ENCODE measurements at regions not wholly inside any gene's neighbourhood (a gene's known extent, or its start where the extent isn't known, plus 50 kb on each side); places are given as distances from the start of the nearest gene placed in this dataset.

DNA sequence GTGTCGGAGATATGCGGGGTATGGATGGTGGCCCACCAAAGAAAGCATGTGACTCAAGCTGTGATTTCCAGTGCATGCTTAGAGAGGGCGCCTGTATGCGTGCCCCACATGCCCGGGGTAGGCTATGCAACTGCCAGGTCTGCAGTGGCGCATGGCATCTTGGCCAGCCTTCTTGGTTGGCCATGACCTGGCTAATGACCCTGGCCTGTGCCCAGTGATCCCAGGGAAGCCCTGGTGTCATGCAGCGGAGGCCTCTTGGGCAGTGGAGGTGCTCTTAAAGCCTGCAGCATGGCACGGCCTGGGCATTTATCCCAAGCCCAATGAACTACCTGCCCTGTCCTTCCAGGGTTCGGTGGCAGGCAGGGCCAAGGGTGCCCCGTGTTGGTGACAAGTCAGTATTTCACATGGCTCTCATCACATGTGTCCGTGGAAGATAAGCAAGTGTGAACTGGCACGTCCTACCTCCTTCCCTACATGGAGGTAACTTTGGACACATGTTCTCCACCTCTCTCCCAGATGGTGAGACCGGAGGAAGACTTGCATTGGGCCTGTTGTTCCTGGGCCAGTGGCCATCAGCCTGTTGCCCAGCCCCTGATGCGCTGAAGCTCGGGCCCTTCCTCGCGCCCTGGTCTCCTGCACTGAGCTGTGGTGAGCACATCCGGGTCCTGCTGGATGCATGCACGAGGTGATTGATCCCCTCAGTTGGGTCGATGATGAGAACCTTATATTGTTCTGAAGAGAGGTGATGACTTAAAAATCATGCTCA is 192.0 kb downstream of the UBE3A start:
- Histone ChIP-seq H3K27me3 (ENCODE audit: control insufficient read depth in 2 of 2, insufficient read depth in 2 of 2, low read length in 2 of 2) (no peaks in the 10 kb centered on the region), H3K79me2 (ENCODE audit: control insufficient read depth, insufficient read depth, low read length) (no peaks in the 10 kb centered on the region), H3K36me3 (ENCODE audit: control insufficient read depth in 2 of 2, extremely low read depth in 1 of 2, insufficient read depth in 2 of 2, low read length in 2 of 2) (no peaks in the 10 kb centered on the region), H3K4me3 (replicated peaks in 1 of 3; ENCODE audit: insufficient read depth in 1 of 3, low read depth in 1 of 3, low read length in 3 of 3) (no peak overlapping the region), H3K4me1 (ENCODE audit: control insufficient read depth, extremely low read depth, insufficient read depth, low read length) (no peaks in the 10 kb centered on the region), H3K9me3 (replicated peaks; ENCODE audit: control insufficient read depth, insufficient read depth, low read length) (peaks cover 15% of the 10 kb centered on the region), H3K4me2 (ENCODE audit: insufficient read depth, low read length) (no peak overlapping the region), H4K20me1 (replicated peaks; ENCODE audit: control insufficient read depth, extremely low read depth, insufficient read depth, low read length) (no peaks in the 10 kb centered on the region), H2AFZ (ENCODE audit: low read depth, low read length) (no peak overlapping the region), H3K27ac (ENCODE audit: insufficient read depth, low read depth, low read length) (no peak overlapping the region), H3K9me1 (replicated peaks; ENCODE audit: control insufficient read depth, extremely low read depth, insufficient read depth, low read length) (no peaks in the 10 kb centered on the region), H3K9ac (replicated peaks; ENCODE audit: extremely low read depth, insufficient read depth, low read length) (no peak overlapping the region)
- intact Hi-C loops (cut with micrococcal nuclease) (no loop called here), dilution Hi-C loops (cut with MboI; ENCODE audit: extremely low pct_ligation_motif_present, low sequenced_read_pairs) (no loop called here)
- FAIRE-seq (no peak), DNase-seq (ENCODE audit: low read depth, low spot score) (no peak)
- no TSS peak for BruUV-seq (replicated peaks)
- TF ChIP-seq, protein P1, sequence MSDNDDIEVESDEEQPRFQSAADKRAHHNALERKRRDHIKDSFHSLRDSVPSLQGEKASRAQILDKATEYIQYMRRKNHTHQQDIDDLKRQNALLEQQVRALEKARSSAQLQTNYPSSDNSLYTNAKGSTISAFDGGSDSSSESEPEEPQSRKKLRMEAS (IDR thresholded peaks at IDR 0.05; ENCODE audit: insufficient read depth, insufficient read length), result no peak
- TF ChIP-seq POLR2AphosphoS5 (IDR thresholded peaks at IDR 0.05; ENCODE audit: insufficient read depth, low read depth, low read length) (no peak), MYC (IDR thresholded peaks at IDR 0.05; ENCODE audit: low read depth, low read length) (no peak), FOS (IDR thresholded peaks at IDR 0.05; ENCODE audit: borderline replicate concordance, insufficient read depth, low read length) (no peak)
- CTCF ChIA-PET, result no interaction called here
- POLR2A ChIA-PET, result no interaction called here

DNA sequence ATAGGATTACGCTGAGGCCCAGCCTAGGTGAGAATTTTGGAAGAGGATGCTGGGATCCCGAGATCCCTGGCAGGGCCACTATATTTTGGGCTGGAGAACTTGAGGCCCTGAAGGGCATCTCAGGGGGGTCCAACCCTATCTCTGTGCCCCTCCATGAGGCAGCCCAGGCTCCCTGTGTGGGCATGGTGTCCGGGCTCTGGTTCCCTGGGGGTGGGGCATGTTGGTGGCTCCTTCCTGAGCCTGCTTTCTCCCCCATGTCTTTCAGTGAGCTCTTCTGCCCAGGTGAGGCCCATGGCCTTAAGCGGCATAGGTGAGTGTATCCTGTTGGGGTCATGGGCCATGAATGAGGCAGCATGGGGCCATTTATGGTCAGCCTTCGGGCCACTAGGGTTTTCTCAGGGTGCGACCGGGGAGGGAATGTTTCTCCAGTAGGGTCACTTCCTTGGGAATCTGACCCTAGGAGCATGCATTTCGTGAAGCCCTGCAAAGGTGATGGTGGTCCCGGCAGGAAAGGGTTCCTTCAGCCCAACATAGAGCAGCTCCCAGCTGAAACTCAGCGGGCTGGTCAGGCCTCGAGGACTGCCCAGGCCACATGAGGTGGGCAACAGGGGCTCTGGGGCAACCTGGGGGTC is 191.3 kb downstream of the UBE3A start:
- intact Hi-C loops (cut with micrococcal nuclease) (no loop called here), dilution Hi-C loops (cut with MboI; ENCODE audit: extremely low pct_ligation_motif_present, low sequenced_read_pairs) (no loop called here)
- Histone ChIP-seq H3K4me1 (ENCODE audit: control insufficient read depth, extremely low read depth, insufficient read depth, low read length) (no peaks in the 10 kb centered on the region), H2AFZ (ENCODE audit: low read depth, low read length) (no peak overlapping the region), H3K9me1 (replicated peaks; ENCODE audit: control insufficient read depth, extremely low read depth, insufficient read depth, low read length) (no peaks in the 10 kb centered on the region), H3K9me3 (replicated peaks; ENCODE audit: control insufficient read depth, insufficient read depth, low read length) (peaks cover 14% of the 10 kb centered on the region), H4K20me1 (replicated peaks; ENCODE audit: control insufficient read depth, extremely low read depth, insufficient read depth, low read length) (no peaks in the 10 kb centered on the region), H3K27me3 (ENCODE audit: control insufficient read depth in 2 of 2, insufficient read depth in 2 of 2, low read length in 2 of 2) (no peaks in the 10 kb centered on the region), H3K9ac (replicated peaks; ENCODE audit: extremely low read depth, insufficient read depth, low read length) (no peak overlapping the region), H3K36me3 (ENCODE audit: control insufficient read depth in 2 of 2, extremely low read depth in 1 of 2, insufficient read depth in 2 of 2, low read length in 2 of 2) (no peaks in the 10 kb centered on the region), H3K79me2 (ENCODE audit: control insufficient read depth, insufficient read depth, low read length) (no peaks in the 10 kb centered on the region), H3K27ac (ENCODE audit: insufficient read depth, low read depth, low read length) (no peak overlapping the region), H3K4me3 (replicated peaks in 1 of 3; ENCODE audit: insufficient read depth in 1 of 3, low read depth in 1 of 3, low read length in 3 of 3) (no peak overlapping the region), H3K4me2 (ENCODE audit: insufficient read depth, low read length) (no peak overlapping the region)
- DNase-seq (ENCODE audit: low read depth, low spot score) (no peak), FAIRE-seq (no peak)
- TF ChIP-seq MYC (IDR thresholded peaks at IDR 0.05; ENCODE audit: low read depth, low read length), result no peak
- no peak for TF ChIP-seq JUN (IDR thresholded peaks at IDR 0.05; ENCODE audit: borderline replicate concordance, insufficient read depth, insufficient read length, low read depth)
- TF ChIP-seq, protein P1 (IDR thresholded peaks at IDR 0.05; ENCODE audit: insufficient read depth, insufficient read length), result no peak
- TF ChIP-seq GATA2 (IDR thresholded peaks at IDR 0.05; ENCODE audit: insufficient read depth, insufficient read length, low read depth, low read length), result no peak
- no peak for TF ChIP-seq POLR2AphosphoS5 (IDR thresholded peaks at IDR 0.05; ENCODE audit: insufficient read depth, low read depth, low read length)
- TF ChIP-seq, protein P2, sequence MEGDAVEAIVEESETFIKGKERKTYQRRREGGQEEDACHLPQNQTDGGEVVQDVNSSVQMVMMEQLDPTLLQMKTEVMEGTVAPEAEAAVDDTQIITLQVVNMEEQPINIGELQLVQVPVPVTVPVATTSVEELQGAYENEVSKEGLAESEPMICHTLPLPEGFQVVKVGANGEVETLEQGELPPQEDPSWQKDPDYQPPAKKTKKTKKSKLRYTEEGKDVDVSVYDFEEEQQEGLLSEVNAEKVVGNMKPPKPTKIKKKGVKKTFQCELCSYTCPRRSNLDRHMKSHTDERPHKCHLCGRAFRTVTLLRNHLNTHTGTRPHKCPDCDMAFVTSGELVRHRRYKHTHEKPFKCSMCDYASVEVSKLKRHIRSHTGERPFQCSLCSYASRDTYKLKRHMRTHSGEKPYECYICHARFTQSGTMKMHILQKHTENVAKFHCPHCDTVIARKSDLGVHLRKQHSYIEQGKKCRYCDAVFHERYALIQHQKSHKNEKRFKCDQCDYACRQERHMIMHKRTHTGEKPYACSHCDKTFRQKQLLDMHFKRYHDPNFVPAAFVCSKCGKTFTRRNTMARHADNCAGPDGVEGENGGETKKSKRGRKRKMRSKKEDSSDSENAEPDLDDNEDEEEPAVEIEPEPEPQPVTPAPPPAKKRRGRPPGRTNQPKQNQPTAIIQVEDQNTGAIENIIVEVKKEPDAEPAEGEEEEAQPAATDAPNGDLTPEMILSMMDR (IDR thresholded peaks at IDR 0.05; ENCODE audit: extremely low read depth in 1 of 2, insufficient read depth in 1 of 2, low read depth in 1 of 2, low read length in 2 of 2), result no peak
- no peak for TF ChIP-seq FOS (IDR thresholded peaks at IDR 0.05; ENCODE audit: borderline replicate concordance, insufficient read depth, low read length)
- TF ChIP-seq EZH2 (IDR thresholded peaks at IDR 0.05; ENCODE audit: borderline replicate concordance, low read depth, low read length, severe bottlenecking), result no peak
- no peak for TF ChIP-seq POLR2A (IDR thresholded peaks at IDR 0.05; ENCODE audit: low read depth, low read length)
- ChIA-PET POLR2A (no interaction called here), CTCF (no interaction called here)
- no TSS peak for BruUV-seq (replicated peaks)
